OCI-LY3 (cell line): ENCODE measurements at regions not wholly inside any gene's neighbourhood (a gene's known extent, or its start where the extent isn't known, plus 50 kb on each side); places are given as distances from the start of the nearest gene placed in this dataset.

Experiments
- EZH2phosphoT487 ChIP-seq: fragments of 200-600 bp; shearing (Covaris generic); IDR thresholded peaks from 2 replicates; pipeline ENCODE4 v1.6.1; 2018; ENCODE audit warnings: antibody characterized with exemption, mixed run types, low read depth
- TF ChIP-seq, protein P1 (sequence below): fragments of 200-600, 300-600 bp; sonication (generic); IDR thresholded peaks from 2 replicates; pipeline ENCODE4 v1.5.1; 2014; ENCODE audit warnings: antibody characterized with exemption, low read length, low read depth

DNA sequence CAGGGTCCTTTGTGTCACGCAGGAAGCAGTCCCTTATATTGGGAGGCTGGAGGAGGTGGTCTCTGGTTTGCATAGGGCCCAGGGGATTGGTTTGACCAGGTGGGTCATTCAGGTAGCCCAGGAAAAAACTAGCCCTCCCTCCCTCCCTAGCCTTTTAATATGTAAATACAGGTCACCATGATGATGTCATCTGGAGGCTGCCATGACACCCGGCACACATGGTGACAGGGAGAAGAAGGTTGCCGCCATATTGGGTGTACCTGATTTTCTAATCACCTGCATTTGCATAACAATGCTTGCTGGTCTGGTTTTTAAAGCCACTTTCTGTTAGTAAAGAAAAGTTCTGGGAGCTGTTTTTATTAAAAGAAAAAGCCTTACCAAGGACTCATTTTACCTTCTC, 791.0 kb upstream of the ADGRL4 start:
- TF ChIP-seq, protein P1, sequence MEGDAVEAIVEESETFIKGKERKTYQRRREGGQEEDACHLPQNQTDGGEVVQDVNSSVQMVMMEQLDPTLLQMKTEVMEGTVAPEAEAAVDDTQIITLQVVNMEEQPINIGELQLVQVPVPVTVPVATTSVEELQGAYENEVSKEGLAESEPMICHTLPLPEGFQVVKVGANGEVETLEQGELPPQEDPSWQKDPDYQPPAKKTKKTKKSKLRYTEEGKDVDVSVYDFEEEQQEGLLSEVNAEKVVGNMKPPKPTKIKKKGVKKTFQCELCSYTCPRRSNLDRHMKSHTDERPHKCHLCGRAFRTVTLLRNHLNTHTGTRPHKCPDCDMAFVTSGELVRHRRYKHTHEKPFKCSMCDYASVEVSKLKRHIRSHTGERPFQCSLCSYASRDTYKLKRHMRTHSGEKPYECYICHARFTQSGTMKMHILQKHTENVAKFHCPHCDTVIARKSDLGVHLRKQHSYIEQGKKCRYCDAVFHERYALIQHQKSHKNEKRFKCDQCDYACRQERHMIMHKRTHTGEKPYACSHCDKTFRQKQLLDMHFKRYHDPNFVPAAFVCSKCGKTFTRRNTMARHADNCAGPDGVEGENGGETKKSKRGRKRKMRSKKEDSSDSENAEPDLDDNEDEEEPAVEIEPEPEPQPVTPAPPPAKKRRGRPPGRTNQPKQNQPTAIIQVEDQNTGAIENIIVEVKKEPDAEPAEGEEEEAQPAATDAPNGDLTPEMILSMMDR: no peak
- no peak for TF ChIP-seq EZH2phosphoT487
